DND-41 (cell line): ENCODE measurements at regions not wholly inside any gene's neighbourhood (a gene's known extent, or its start where the extent isn't known, plus 50 kb on each side); places are given as distances from the start of the nearest gene placed in this dataset.

Experiments
- ATAC-seq: fragments of 200-7000 bp; cut with Tn5 transposase; 3 replicates; pipeline ENCODE4 v1.9.1; 2021; ENCODE audit warnings: low read depth; ENCODE audit not compliant: insufficient read depth
- DNase-seq: peaks from one replicate; pipeline ENCODE4 v3.0.0-alpha.2; 2020
- H2AFZ ChIP-seq: 2 replicates; pipeline ENCODE4 v1.6.0; 2012; ENCODE audit warnings: low read depth, low read length
- H3K27ac ChIP-seq: 2 replicates; pipeline ENCODE4 v1.5.1; 2012; ENCODE audit warnings: low read length, inconsistent platforms
- H3K27me3 ChIP-seq: fragments of 200-600 bp; sonication (generic); 2 replicates; pipeline ENCODE4 v1.6.0; 2012; ENCODE audit warnings: low read length, mild to moderate bottlenecking, inconsistent platforms; ENCODE audit not compliant: insufficient read depth, poor library complexity
- H3K36me3 ChIP-seq: 2 replicates; pipeline ENCODE4 v1.5.1; 2012; ENCODE audit warnings: low read length, inconsistent platforms; ENCODE audit not compliant: insufficient read depth
- H3K4me1 ChIP-seq: 2 replicates; pipeline ENCODE4 v1.5.1; 2012; ENCODE audit warnings: mild to moderate bottlenecking, low read length; ENCODE audit not compliant: insufficient read depth
- H3K4me2 ChIP-seq: 2 replicates; pipeline ENCODE4 v1.6.0; 2012; ENCODE audit warnings: mild to moderate bottlenecking, moderate library complexity, low read length, inconsistent platforms; ENCODE audit not compliant: insufficient read depth
- H3K4me3 ChIP-seq, 2 experiments: fragments of 200-600 bp in 1 of 2; shearing (Covaris generic) in 1 of 2; 2 replicates each; pipeline ENCODE4 v1.5.1; 2012 to 2016; ENCODE audit warnings: inconsistent platforms in 2 of 2, low read length in 2 of 2, mild to moderate bottlenecking in 2 of 2, low read depth in 1 of 2, moderate library complexity in 1 of 2
- H3K79me2 ChIP-seq: 2 replicates; pipeline ENCODE4 v1.6.0; 2012; ENCODE audit warnings: low read length, inconsistent platforms; ENCODE audit not compliant: insufficient read depth
- H3K9ac ChIP-seq: 2 replicates; pipeline ENCODE4 v1.6.0; 2012; ENCODE audit warnings: low read depth, mild to moderate bottlenecking, inconsistent platforms, low read length, moderate library complexity
- H3K9me3 ChIP-seq: 2 replicates; pipeline ENCODE4 v1.5.1; 2012; ENCODE audit warnings: low read length, moderate library complexity, mild to moderate bottlenecking, inconsistent platforms; ENCODE audit not compliant: insufficient read depth, severe bottlenecking
- H4K20me1 ChIP-seq: 2 replicates; pipeline ENCODE4 v1.6.0; 2012; ENCODE audit warnings: low read length; ENCODE audit not compliant: insufficient read depth
- EZH2 ChIP-seq: IDR thresholded peaks from 3 replicates; pipeline ENCODE4 v1.6.1; 2012; ENCODE audit warnings: borderline replicate concordance, low read depth, mild to moderate bottlenecking, moderate library complexity, low read length, inconsistent platforms; ENCODE audit not compliant: severe bottlenecking
- TF ChIP-seq, protein P1 (sequence below): IDR thresholded peaks from 2 replicates; pipeline ENCODE4 v1.5.1; 2012; ENCODE audit warnings: borderline replicate concordance, low read length, moderate library complexity, mild to moderate bottlenecking; ENCODE audit not compliant: poor library complexity, severe bottlenecking; ENCODE audit errors: extremely low read depth

DNA sequence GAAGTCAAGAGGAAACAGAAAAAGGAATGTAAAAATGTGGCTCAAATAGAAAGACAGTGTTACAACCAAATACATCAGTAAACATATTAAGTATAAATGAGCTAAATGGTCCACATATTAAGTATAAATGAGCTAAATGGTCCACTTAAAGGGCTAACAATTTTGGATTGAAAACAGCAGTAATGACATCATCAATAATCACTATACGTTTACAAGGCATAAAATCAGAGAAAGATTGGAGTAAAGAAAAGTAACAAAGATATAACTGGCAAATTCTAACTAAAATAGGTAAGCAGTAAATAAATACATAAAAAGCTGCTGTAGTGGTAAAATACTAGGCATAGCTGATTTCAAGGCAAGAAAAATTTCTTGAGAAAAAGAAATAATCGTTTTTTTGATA, 1298.4 kb upstream of the CELF2 start:
- no peak overlapping the region for H3K9ac ChIP-seq
- H4K20me1 ChIP-seq, result no peaks in the 10 kb centered on the region
- no peaks in the 10 kb centered on the region for H3K27me3 ChIP-seq
- H3K27ac ChIP-seq, result no peak overlapping the region
- ATAC-seq (no peak), DNase-seq (no peak)
- H3K4me3 ChIP-seq, result no peak overlapping the region
- no peaks in the 10 kb centered on the region for H3K79me2 ChIP-seq
- no peaks in the 10 kb centered on the region for H3K4me1 ChIP-seq
- H3K4me2 ChIP-seq, result no peak overlapping the region
- no peak for TF ChIP-seq EZH2
- TF ChIP-seq, protein P1, sequence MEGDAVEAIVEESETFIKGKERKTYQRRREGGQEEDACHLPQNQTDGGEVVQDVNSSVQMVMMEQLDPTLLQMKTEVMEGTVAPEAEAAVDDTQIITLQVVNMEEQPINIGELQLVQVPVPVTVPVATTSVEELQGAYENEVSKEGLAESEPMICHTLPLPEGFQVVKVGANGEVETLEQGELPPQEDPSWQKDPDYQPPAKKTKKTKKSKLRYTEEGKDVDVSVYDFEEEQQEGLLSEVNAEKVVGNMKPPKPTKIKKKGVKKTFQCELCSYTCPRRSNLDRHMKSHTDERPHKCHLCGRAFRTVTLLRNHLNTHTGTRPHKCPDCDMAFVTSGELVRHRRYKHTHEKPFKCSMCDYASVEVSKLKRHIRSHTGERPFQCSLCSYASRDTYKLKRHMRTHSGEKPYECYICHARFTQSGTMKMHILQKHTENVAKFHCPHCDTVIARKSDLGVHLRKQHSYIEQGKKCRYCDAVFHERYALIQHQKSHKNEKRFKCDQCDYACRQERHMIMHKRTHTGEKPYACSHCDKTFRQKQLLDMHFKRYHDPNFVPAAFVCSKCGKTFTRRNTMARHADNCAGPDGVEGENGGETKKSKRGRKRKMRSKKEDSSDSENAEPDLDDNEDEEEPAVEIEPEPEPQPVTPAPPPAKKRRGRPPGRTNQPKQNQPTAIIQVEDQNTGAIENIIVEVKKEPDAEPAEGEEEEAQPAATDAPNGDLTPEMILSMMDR, result no peak
- no peaks in the 10 kb centered on the region for H3K36me3 ChIP-seq
- no peaks in the 10 kb centered on the region for H3K9me3 ChIP-seq
- no peak overlapping the region for H2AFZ ChIP-seq

DNA sequence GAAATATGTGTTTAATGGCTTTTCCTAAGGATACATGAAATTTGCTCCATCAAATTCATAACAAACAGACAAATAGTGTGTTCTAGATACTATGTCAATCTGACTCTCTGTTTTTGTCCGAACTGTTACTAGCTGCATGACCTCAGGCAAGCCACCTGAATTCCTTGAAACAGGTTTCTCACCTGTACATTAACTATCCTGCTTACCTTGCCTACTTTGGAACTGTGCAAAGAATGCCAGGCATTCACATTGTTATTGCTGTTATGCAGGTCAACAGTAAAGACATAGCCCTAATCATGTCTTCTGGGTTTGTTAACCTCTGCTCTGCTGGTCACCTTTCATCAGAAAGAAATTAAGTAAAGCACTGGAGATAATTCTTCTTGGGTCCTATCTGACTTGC, 1283.9 kb upstream of the CELF2 start:
- DNase-seq (no peak), ATAC-seq (no peak)
- H3K27me3 ChIP-seq, result no peaks in the 10 kb centered on the region
- no peak overlapping the region for H3K4me2 ChIP-seq
- H3K9ac ChIP-seq, result no peak overlapping the region
- no peaks in the 10 kb centered on the region for H3K4me1 ChIP-seq
- no peak overlapping the region for H3K27ac ChIP-seq
- TF ChIP-seq, protein P1, result no peak
- no peak for TF ChIP-seq EZH2
- no peak overlapping the region for H2AFZ ChIP-seq
- H3K9me3 ChIP-seq, result no peaks in the 10 kb centered on the region
- H3K79me2 ChIP-seq, result no peaks in the 10 kb centered on the region
- H4K20me1 ChIP-seq, result no peaks in the 10 kb centered on the region
- no peaks in the 10 kb centered on the region for H3K36me3 ChIP-seq
- no peak overlapping the region for H3K4me3 ChIP-seq

DNA sequence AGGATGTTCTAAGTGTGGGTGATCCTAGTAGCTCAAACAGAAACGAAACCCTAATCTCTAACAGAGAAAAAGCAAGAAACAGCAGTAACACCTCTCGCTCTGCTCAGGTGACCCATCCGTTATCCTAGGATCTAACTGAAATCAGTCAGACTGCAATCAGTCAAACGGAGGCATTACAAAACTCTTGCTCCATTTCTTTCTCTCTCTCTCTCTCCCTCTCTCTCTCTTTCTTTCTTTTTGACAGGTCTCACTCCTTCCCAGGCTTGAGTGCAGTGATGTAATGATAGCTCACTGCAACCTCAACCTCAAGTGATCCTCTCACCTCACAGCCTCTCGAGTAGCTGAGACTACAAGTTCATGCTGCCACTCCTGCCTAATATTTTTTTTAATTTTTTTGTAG, 1283.5 kb upstream of the CELF2 start:
- no peak overlapping the region for H3K27ac ChIP-seq
- H4K20me1 ChIP-seq, result no peaks in the 10 kb centered on the region
- no peak overlapping the region for H2AFZ ChIP-seq
- H3K27me3 ChIP-seq, result no peaks in the 10 kb centered on the region
- H3K9me3 ChIP-seq, result no peaks in the 10 kb centered on the region
- TF ChIP-seq, protein P1, result no peak
- TF ChIP-seq EZH2, result no peak
- H3K36me3 ChIP-seq, result no peaks in the 10 kb centered on the region
- DNase-seq (no peak), ATAC-seq (no peak)
- no peak overlapping the region for H3K4me3 ChIP-seq
- no peaks in the 10 kb centered on the region for H3K4me1 ChIP-seq
- no peaks in the 10 kb centered on the region for H3K79me2 ChIP-seq
- H3K4me2 ChIP-seq, result no peak overlapping the region
- no peak overlapping the region for H3K9ac ChIP-seq

- Histone ChIP-seq H3K36me3 (no peaks in the 10 kb centered on the region), H3K27ac (no peak overlapping the region), H3K9me3 (no peaks in the 10 kb centered on the region), H3K9ac (no peak overlapping the region), H3K4me3 (no peak overlapping the region), H3K4me1 (no peaks in the 10 kb centered on the region), H3K4me2 (no peak overlapping the region), H2AFZ (no peak overlapping the region), H3K27me3 (no peaks in the 10 kb centered on the region), H3K79me2 (no peaks in the 10 kb centered on the region), H4K20me1 (no peaks in the 10 kb centered on the region)
- ATAC-seq (no peak), DNase-seq (no peak)
- TF ChIP-seq EZH2, result no peak
- TF ChIP-seq, protein P1, result no peak
These were observed 1281.9 kb upstream of the CELF2 start for GRCh38 chr10:9735731-9736130.
